HuH-7 (cell line): ENCODE measurements at regions not wholly inside any gene's neighbourhood (a gene's known extent, or its start where the extent isn't known, plus 50 kb on each side); places are given as distances from the start of the nearest gene placed in this dataset.

Experiments used
- DNase-seq: peaks from one replicate; pipeline ENCODE4 v3.0.0; 2011; ENCODE audit warnings: low spot score

- DNase-seq: no peak
These were observed 54.2 kb upstream of the ANKRD1 start for GRCh38 chr10:90975096-90975495.

- no peak for DNase-seq
These were observed 56.4 kb upstream of the ANKRD1 start for GRCh38 chr10:90977162-90977854.

GRCh38 chr10:90977855-90978486, 57.1 kb upstream of the ANKRD1 start:
- no peak for DNase-seq

DNA sequence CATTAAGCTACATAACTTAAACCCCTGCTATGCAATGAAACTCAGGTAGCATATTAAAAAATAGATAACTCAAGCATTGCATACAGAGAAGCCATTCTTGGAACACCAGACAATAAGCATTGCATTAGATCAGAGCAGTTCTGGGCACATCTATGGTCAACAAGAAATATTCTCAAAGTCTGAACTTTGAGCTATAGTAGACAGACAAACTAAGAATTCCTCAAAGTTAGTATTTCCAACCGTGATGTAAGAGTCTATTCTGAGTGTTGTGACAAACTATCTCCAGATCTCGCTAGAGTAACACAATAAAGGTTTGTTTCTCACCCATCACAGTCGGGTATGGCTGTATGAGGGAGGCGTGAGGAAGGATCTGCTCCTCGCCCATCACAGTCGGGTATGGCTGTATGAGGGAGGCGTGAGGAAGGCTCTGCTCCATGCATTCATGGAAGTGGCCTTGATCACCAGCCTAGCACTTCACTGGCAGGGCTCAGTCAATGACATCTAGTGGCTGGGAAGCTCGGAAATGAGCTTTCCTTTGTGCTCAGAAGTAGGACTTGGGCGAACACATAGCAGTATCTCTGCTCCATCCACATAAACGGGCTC, 61.6 kb upstream of the ANKRD1 start:
- no peak for DNase-seq

DNA sequence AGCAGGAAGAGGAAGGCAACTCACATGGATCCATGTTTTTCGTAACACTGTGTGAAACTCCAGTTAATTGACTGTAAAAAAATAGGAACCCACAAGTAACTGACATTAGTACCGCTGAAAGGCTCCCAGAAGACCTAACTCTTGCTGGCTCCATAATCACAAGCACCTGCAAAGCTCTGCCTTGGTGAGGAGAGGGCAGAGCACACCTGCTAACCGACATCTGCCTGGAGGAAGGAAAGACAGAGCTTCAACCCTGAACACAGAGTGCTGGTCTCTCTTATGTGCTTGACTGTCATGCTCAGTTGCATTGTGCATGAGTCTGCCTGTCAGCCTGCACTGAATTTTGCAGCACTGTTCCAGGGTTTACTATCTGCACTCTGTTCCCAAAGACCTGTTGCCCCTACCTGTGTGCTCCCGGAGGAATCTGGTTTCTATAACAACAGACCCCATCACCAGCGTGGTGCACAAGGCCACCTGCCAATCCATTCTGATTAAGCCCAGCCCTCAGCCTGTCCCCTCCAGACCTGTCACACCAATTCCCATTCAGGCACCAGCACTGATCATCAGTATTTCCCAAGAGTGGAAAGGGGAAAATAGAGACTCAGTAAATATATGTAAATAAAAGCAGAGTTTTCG, 63.1 kb upstream of the ANKRD1 start:
- no peak for DNase-seq

- no peak for DNase-seq
These were observed 64.0 kb upstream of the ANKRD1 start for GRCh38 chr10:90984898-90985297.

DNA sequence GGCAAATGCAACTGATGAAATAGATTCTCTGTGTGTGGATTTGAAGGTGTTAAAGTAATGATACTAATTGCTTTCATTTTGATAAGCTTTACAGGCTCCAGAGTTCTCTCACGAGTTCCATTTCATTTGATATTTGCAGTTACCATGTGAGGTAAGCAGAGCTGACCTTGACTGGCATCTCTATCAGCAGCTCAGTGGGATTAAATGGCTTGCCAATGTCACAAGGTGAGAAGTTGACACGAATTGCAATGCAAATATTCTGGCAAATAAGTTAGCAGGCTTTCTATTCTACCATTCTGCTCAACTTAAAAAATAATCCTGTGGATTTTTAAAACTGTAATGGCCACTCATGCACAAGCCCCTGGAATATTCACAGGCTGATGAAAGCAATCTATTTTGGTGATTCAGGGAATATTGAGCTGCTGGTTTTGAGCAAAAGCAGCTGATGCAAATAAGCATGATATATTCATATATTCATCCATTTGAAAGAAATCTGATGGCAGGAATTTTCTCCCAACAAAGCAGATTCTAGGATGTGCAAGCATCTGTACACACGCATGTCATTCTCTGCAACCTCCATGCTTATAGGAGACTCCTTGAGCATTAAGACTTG, 64.5 kb upstream of the ANKRD1 start:
- no peak for DNase-seq

GRCh38 chr10:90986136-90986760, 65.4 kb upstream of the ANKRD1 start:
- no peak for DNase-seq

DNA sequence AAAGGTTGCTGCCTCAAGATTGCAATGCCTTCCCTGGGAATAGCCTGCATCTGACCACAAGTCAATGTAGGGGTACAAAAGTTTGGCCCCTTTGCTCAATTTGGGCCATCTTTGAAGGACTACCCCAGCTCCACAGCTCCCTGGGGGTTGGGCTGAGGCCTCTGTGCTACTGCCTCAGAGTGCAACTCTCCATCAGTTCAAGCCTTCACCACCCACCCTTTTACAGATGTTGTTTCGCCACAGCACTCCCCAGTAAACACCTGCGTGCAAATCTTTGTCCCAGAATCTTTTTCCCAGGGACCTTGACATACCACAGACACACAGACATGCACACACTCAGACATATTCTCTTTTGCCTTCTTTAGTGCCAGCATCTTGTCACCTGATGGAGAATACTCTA, 66.0 kb upstream of the ANKRD1 start:
- no peak for DNase-seq

- DNase-seq: no peak
These were observed 66.5 kb upstream of the ANKRD1 start for GRCh38 chr10:90987383-90987782.

DNA sequence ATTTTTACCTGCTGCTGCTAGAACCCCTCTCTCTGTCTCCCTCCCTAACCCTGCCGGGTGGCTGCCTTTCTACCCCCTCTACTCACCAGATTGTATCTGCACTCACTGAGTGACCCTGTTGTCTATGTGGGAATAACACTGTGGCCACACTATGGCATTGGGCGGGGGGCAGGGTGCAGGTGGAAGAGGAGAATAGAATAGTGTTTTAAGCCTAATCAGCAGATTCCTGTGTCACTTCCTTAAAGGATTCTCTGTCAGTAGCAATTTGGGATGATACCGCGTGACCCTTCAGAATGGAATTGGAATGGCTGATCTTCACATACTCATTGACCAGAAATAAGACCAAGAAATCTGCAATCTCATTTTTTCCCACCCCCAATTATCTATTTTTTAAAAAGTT, 67.1 kb upstream of the ANKRD1 start:
- no peak for DNase-seq

DNA sequence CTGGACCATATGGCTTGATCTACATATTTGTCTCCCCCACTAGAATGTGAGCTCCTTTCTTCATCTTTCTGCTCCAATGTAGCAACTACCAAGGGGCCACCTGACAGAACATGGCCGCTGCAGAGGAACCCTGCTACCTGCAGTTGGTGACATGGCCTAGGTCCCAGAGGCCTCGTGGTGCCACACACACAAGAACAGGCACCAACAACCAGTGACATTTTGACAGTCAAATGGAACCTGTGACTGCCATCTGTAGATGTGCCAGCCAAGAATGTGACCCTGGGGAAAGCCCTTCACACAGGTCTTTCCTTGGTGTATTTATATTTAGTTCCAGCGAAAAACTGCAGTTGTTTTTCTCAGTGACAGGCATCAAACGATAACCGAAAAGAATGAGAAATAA, 67.9 kb upstream of the ANKRD1 start:
- no peak for DNase-seq

DNA sequence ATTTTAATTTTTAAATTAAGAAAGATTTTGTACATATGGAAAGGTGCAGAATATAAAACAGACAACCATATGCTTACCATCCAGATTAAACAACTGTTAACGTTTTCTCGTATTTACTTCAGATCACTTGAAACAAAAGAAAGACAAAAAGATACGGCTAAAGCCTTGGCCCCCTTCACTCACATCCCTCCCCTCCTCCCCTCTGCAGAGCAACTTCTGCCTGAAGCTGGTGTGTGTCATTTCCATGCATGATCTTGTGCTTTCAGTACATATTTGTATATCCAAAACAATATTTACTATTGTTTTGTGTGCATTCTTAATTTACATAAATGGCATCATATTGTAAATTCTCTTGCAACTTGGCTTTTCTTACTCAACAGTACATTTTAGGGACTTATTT, 68.5 kb upstream of the ANKRD1 start:
- DNase-seq: no peak

DNA sequence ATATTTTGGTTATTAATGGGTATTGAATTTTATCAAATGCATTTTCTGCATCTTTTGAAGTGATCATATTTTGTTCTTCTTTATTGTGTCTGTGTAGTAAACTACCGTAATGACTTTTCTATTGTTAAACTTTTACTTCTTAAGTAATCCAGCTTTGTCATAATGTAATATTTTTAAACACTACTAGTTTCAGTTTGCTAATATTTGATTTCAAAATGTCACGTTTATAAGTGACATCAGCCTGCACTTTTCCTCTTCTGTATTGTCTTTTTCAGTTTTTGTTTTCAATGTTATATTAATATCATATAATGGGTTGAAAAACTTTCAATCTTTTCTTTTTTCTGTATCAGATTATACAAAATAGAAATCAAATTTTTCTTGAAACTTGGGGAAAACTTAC, 71.6 kb upstream of the ANKRD1 start:
- DNase-seq: no peak

DNA sequence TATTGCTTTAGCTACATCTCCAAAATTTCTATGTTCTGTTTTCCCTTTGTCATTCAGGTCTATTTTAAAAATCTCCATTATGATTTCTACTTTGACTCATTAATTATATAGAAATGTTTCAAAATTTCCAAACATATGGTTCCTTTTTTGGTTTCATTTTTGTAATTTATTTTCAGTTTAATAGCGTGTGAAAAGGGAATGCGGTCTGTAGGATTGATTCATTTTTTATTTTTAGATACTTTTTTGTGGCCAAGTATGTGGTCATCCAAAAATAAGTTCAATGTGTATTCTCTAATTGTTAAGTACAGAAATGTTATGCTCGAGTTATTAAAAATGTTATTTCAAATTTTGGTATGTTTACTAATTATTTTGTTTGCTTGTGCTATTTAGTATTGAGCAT, 72.5 kb upstream of the ANKRD1 start:
- no peak for DNase-seq

DNA sequence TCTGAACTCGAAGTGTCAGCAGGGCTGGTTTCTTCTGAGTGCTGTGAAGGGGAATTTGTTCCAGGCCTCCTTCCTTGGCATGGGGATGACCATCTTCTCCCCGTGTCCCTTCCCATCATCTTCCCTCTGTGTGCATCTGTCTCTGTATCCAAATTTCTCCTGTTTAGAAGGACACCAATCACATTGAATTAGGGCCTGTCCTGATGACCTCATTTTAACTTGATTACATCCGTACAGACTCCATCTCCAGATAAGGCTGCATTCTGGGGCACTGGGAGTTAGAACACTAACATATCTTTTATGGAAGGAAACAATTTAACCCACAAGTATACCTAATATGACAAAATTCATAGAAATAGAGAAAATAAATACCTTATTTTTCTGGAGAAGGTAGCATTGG, 76.8 kb upstream of the ANKRD1 start:
- DNase-seq: no peak

DNA sequence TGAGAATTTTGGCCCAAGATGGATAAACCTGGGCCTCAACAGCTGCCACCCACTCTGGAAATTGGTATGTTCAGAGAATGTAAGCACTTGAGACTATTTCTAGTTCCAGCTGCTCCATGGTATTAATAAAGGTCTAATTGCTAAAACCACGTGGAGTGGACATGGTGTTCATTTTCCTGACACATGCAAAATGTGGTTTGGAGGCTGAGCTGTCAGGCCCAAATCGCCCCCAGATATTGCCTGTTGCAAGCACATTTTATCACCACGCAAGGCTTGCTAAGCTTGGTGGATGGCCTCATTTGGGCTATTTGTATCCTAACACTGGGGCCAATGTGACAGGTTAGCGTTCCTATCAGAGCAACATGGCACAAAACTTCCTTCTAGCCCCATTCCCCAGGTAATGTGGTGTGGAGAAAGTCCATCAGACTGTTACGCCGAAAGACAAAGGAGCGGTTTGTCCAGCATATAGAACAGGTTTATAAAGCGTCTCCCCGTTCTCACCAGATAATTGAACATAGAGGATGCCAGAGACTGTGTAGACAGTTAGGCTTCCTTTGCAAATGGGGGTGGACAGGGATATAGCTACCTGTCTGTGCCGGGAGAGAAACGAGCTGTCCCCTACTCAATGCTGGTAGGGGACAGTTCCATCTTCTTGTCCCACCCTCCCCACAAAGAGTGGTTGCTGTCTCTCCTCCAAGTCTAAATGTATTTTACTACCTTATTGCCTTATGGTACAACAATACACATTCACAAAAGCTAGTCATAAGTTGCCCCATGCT, 78.0 kb upstream of the ANKRD1 start:
- DNase-seq: no peak

DNA sequence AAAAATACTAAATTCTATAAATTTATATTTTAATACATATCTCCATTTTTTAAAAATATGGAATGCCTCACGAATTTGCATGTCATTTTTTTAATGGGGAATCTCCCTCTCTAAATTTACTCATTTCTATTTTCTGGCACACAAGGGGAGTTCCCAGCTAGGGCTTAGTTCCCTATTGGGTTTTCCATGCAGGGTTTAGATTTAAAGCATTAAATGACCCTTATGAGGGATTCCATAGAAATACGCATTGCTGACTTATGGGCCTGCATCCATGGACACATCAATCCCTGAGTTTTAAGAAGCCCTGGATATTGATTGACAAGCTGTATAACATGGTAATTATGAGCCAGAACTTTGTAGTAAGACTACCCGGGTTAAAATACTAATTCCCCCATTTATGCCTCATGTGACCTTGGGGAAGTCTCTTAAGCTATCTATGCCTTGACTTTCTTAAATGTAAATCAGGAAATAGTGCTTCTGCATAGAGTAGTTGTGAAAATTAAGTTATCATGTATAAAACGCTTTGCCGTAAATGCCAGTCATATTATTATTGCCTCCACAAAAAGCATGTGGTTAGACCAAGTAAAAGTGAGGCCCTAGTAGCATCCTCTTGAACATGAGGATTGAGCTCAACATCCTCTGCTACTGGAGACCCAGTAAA, 78.8 kb upstream of the ANKRD1 start:
- DNase-seq: no peak

GRCh38 chr10:91000470-91000869, 79.6 kb upstream of the ANKRD1 start:
- DNase-seq: no peak

DNA sequence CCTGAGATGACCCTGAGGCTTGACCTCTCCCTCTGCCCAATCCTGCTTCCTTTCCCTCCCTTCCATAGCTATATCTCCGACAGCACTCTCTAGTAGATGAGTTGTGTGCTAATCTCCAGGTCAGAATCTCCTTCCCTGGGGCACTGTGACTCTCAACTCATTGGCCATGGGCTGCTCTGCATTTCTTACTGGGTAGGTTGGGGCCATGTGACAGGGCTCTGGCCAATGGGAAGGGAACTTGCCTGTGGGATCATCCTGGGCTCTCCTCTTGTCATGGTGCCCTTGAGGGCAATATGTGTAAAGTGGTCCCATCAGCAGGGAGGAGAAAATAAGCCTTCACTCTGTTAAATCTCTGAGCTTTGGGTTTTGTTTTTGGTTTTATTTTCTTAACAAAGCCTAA, 80.1 kb upstream of the ANKRD1 start:
- DNase-seq: no peak

DNA sequence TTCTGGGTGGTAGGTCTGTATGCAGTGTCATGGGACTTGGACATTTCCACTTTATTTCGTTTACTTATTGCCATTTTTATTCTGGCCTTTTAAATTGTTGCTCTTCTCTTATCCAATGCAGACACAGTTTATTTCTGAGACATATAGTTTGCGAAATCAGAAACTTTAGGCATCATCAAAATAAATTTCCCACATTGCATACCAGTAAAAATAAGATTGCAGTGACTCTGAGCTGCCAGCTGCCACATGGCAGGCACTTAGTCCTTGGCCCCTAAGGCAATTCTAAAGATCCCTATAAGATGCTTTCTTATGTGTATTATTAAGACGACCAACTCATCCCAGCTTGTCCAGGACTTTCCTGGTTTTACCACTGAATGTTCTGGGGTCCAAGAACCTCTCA, 81.8 kb upstream of the ANKRD1 start:
- DNase-seq: no peak
